Coronary artery (tissue), 2 donors: ENCODE measurements at regions not wholly inside any gene's neighbourhood (a gene's known extent, or its start where the extent isn't known, plus 50 kb on each side); places are given as distances from the start of the nearest gene placed in this dataset.

Experiments used
- DNase-seq: peaks from one replicate; pipeline ENCODE4 v3.0.0-alpha.2; 2017; ENCODE audit warnings: low spot score
- H3K27ac ChIP-seq, 2 donors: fragments of 200-600 bp; sonication (generic); one replicate each; pipeline ENCODE4 v1.5.1; 2016 to 2019
- H3K4me3 ChIP-seq: fragments of 200-600 bp; sonication (generic); 2 replicates; pipeline ENCODE4 v1.5.1; 2016; ENCODE audit warnings: mild to moderate bottlenecking, moderate library complexity
- TF ChIP-seq, protein P1 (sequence below): fragments of 200-600 bp; sonication (generic); IDR thresholded peaks from one replicate; pipeline ENCODE4 v1.5.1; 2019; ENCODE audit warnings: antibody characterized with exemption

DNA sequence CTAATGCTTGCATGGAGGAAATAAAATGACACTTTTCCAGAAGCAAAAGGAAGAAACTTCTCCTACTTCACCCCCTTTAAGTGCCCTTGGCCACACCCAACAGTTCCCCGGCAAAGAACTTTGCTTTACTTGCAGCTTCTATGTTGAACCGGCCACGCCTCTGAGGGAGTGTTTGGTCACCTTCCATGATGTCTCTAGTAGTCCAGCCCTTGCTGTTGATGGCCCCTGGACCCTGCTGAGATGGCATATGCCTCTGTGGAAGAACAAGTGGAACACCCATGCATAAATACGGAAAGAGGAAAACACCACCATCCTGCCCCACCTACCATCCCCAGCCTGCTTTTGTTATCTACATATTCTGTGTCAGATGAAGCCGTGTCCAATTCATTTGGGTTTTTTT lies 218.3 kb upstream of the POU3F3 start:
- Histone ChIP-seq H3K27ac (no peak overlapping the region), H3K4me3 (no peak overlapping the region)
- TF ChIP-seq, protein P1, sequence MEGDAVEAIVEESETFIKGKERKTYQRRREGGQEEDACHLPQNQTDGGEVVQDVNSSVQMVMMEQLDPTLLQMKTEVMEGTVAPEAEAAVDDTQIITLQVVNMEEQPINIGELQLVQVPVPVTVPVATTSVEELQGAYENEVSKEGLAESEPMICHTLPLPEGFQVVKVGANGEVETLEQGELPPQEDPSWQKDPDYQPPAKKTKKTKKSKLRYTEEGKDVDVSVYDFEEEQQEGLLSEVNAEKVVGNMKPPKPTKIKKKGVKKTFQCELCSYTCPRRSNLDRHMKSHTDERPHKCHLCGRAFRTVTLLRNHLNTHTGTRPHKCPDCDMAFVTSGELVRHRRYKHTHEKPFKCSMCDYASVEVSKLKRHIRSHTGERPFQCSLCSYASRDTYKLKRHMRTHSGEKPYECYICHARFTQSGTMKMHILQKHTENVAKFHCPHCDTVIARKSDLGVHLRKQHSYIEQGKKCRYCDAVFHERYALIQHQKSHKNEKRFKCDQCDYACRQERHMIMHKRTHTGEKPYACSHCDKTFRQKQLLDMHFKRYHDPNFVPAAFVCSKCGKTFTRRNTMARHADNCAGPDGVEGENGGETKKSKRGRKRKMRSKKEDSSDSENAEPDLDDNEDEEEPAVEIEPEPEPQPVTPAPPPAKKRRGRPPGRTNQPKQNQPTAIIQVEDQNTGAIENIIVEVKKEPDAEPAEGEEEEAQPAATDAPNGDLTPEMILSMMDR = no peak
- no peak for DNase-seq

DNA sequence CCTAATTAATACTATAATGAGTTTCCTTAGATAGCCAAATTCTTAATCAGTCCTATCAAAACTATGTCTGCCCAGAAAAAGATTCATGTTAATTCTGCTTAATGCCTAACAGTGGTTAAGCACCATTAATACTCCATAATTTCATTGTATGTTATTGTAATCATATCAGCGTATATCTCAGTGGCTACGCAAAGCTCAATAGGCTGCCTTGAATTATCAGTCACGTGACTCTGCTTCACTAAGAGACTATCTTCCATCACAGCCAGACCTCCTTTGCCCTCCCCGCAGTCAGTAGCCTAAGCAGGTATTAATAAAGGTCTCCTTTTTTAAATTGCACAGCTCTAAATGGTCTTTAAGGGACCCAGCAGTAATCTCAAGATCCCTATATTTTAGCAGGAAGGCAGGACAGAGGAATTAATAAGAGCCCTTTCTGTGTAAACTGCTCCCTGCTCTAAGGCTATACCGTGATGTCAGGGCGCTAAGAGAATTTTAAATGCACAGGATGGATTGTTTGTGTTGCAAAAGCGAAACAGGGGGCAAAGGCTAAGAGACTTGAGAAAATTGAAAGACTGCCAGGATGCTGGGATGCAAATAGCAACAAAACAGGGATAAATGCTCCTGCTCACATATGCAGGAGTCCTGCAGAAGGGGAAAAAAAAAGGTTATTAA lies 215.6 kb upstream of the POU3F3 start:
- no peak overlapping the region for H3K4me3 ChIP-seq
- TF ChIP-seq, protein P1 = no peak
- H3K27ac ChIP-seq = no peak overlapping the region
- DNase-seq = no peak

DNA sequence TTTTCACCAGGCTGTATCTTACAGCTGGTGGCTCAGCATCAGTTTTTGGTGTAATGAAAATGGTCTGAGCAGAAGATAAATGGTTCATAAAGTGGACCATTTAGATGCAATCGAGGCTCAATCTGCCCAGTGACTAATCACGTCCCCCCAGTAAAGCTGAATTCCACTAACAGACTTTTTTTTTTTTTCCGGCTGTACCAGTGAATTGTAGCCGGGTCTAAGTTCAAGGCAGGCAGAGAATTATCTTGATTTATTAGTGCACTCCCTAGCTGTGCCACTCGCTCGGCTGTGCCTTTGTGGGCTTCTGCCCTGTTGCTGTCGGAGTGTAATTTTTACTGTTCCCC lies 215.1 kb upstream of the POU3F3 start:
- TF ChIP-seq, protein P1 = no peak
- no peak for DNase-seq
- H3K4me3 ChIP-seq = no peak overlapping the region

DNA sequence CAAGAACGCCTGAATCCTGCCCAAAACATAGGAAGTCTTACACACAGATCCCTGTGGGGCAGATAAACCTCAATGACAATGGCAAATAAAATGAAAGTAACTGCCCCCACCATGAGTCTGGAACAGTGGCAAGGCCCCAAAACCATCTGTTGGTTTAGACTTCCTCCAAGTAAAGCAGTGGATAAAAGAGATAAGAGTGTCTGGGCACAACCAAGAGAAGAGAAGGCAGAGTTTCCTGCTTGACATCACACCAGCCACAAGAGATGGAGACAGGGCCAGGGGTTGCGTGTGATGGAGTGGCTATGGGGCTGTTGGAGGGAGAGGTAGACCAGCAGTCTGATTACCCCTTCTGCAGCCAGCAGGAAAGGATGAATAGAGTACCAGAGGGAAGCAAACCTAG lies 212.1 kb upstream of the POU3F3 start:
- DNase-seq = no peak
- Histone ChIP-seq H3K27ac (no peak overlapping the region), H3K4me3 (no peak overlapping the region)
- TF ChIP-seq, protein P1 = no peak

More for the DNA sequence above, 215.1 kb upstream of the POU3F3 start:
- no peak overlapping the region for H3K27ac ChIP-seq

DNA sequence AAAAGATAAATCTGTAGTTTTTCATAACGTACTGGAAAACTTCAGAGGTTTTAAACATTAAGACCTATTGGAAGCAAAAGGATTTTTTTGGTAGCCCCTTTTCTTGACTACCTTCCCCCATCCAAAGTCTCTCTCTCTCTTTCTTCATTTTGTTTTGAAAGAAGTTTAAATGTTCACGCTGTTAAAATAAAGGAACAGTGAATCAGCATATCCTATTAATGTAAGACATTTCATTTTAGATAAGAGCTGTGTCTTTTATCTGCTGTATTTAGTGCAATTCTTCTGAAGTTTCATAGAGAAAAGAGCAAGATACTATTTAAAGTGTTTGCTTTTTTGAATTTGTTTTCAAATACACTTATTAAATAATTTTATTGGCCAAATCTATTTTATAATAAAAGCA lies 205.5 kb upstream of the POU3F3 start:
- Histone ChIP-seq H3K27ac (no peak overlapping the region), H3K4me3 (no peak overlapping the region)
- DNase-seq = no peak
- TF ChIP-seq, protein P1 = no peak

DNA sequence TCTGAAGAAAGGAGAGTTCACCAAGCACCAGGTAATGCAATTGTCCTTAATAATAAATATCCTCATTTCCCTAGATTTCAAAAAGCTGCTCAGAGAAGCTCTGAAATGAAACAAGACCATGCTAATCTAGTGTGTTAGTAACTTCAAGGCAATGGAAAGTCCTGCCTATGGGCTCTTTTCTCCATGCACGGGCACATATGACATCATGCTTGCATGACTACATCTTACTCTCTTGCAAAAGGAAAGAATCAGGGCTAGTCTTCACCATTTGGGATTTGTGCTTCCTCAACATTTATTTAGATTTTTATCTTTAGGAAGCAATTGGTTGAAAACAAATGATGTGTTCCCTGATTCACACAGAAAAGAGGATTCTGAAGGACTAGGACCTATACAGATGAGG lies 204.0 kb upstream of the POU3F3 start:
- DNase-seq = no peak
- Histone ChIP-seq H3K27ac (no peak overlapping the region), H3K4me3 (no peak overlapping the region)
- TF ChIP-seq, protein P1 = no peak

DNA sequence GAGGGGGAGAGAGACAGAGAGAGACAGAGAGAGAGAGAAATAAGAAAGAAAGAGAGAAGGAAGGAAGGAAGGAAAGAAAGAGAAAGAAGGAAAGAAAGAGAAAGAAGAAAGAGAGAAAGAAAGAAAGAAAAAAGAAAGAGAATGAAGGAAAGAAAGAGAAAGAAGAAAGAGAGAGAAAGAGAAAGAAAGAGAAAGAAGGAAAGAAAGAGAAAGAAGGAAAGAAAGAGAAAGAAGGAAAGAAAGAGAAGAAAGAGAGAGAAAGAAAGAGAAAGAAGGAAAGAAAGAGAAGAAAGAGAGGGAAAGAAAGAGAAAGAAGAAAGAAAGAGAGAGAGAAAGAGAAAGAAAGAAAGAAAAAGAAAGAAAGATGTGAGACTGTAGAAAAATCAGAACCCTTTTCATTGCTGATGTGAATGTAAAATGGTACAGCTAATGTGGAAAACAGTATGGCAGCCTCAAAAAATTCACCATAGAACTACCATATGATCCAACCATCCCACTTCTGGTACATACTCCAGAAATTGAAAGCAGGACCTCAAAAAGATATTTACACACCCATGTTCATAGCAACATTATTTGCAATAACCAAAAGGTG lies 203.4 kb upstream of the POU3F3 start:
- H3K4me3 ChIP-seq = no peak overlapping the region
- no peak for DNase-seq

More for the DNA sequence above, 203.4 kb upstream of the POU3F3 start:
- TF ChIP-seq, protein P1 = no peak
- no peak overlapping the region for H3K27ac ChIP-seq
